ENCODE measurements at regions not wholly inside any gene's neighbourhood (a gene's known extent, or its start where the extent isn't known, plus 50 kb on each side); places are given as distances from the start of the nearest gene placed in this dataset.

DNA sequence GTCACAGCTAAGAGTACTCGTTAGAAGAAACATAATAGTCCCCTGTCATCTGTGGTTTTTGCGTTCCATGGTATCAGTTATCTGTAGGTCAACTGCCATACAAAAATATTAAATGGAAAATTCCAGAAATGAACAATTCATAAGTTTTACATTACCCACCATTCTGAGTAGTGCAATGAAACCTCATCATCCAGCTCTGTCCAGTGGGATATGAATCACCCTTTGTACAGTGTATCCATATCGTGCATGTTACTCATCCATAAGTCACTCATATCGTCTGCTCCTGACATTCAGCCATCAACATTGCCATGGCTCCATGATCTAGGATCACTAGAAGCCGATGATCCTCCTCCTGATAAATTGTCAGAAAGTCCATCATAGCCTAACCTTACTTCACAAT is 174.9 kb upstream of the C11orf87 start:
- H4K12ac ChIP-seq (ENCODE audit: low read depth, low read length): no peak overlapping the region
- H2BK12ac ChIP-seq (ENCODE audit: low read length): no peak overlapping the region
- H4K91ac ChIP-seq (ENCODE audit: low read depth, low read length): no peak overlapping the region
- H3K4ac ChIP-seq (ENCODE audit: low read depth, low read length): no peak overlapping the region
- H4K8ac ChIP-seq (ENCODE audit: low read depth, low read length): no peak overlapping the region
- no peak overlapping the region for H2BK120ac ChIP-seq (ENCODE audit: insufficient read depth, low read length, poor library complexity)
- no peak overlapping the region for H2AFZ ChIP-seq (ENCODE audit: insufficient read depth, low read length, poor library complexity)
- no peaks in the 10 kb centered on the region for H3K79me2 ChIP-seq (ENCODE audit: control insufficient read depth, insufficient read depth, low read length, poor library complexity)
- WGBS (ENCODE audit: extremely low coverage, insufficient coverage, insufficient read length): no CpG with 5 or more reads among the region's 5 CpGs
- H3K4me1 ChIP-seq (ENCODE audit: control insufficient read depth in 1 of 2, insufficient read depth in 2 of 2, low read length in 2 of 2): no peaks in the 10 kb centered on the region
- H3K27ac ChIP-seq (ENCODE audit: low read depth, low read length): no peak overlapping the region
- H3K9me3 ChIP-seq (ENCODE audit: insufficient read depth, low read depth, low read length): no peaks in the 10 kb centered on the region
- no peak overlapping the region for H3K18ac ChIP-seq (ENCODE audit: low read length)
- no peak overlapping the region for H2BK5ac ChIP-seq (ENCODE audit: low read depth, low read length, poor library complexity)
- no peaks in the 10 kb centered on the region for H3K36me3 ChIP-seq (ENCODE audit: control insufficient read depth in 1 of 2, insufficient read depth in 2 of 2, low read length in 2 of 2)
- no peak overlapping the region for H3K4me2 ChIP-seq (ENCODE audit: low read length)
- H2AK5ac ChIP-seq (ENCODE audit: low read length): no peak overlapping the region
- H3K4me3 ChIP-seq (ENCODE audit: low read depth, low read length): no peak overlapping the region
- no peaks in the 10 kb centered on the region for H3K27me3 ChIP-seq (ENCODE audit: insufficient read depth, low read length)
- no peaks in the 10 kb centered on the region for H3K79me1 ChIP-seq (ENCODE audit: low read length)
- H3K9ac ChIP-seq (ENCODE audit: low read length): no peak overlapping the region
- DNase-seq: no peak
- no peak overlapping the region for H3K14ac ChIP-seq (ENCODE audit: low read length)
- no peak overlapping the region for H3K23ac ChIP-seq (ENCODE audit: low read length)

- no peak overlapping the region for H2AK5ac ChIP-seq (ENCODE audit: low read length)
- no peak overlapping the region for H3K4me2 ChIP-seq (ENCODE audit: low read length)
- no peaks in the 10 kb centered on the region for H3K79me1 ChIP-seq (ENCODE audit: low read length)
- H3K4me3 ChIP-seq (ENCODE audit: low read depth, low read length): no peak overlapping the region
- no peak overlapping the region for H2BK12ac ChIP-seq (ENCODE audit: low read length)
- no peak overlapping the region for H2AFZ ChIP-seq (ENCODE audit: insufficient read depth, low read length, poor library complexity)
- DNase-seq: no peak
- H4K12ac ChIP-seq (ENCODE audit: low read depth, low read length): no peak overlapping the region
- no peaks in the 10 kb centered on the region for H3K27me3 ChIP-seq (ENCODE audit: insufficient read depth, low read length)
- H4K91ac ChIP-seq (ENCODE audit: low read depth, low read length): no peak overlapping the region
- no peak overlapping the region for H3K14ac ChIP-seq (ENCODE audit: low read length)
- no peak overlapping the region for H3K4ac ChIP-seq (ENCODE audit: low read depth, low read length)
- H3K4me1 ChIP-seq (ENCODE audit: control insufficient read depth in 1 of 2, insufficient read depth in 2 of 2, low read length in 2 of 2): no peaks in the 10 kb centered on the region
- no peak overlapping the region for H3K27ac ChIP-seq (ENCODE audit: low read depth, low read length)
- H2BK120ac ChIP-seq (ENCODE audit: insufficient read depth, low read length, poor library complexity): no peak overlapping the region
- H3K23ac ChIP-seq (ENCODE audit: low read length): no peak overlapping the region
- no peak overlapping the region for H2BK5ac ChIP-seq (ENCODE audit: low read depth, low read length, poor library complexity)
- no peaks in the 10 kb centered on the region for H3K9me3 ChIP-seq (ENCODE audit: insufficient read depth, low read depth, low read length)
- no peak overlapping the region for H4K8ac ChIP-seq (ENCODE audit: low read depth, low read length)
- H3K9ac ChIP-seq (ENCODE audit: low read length): no peak overlapping the region
- no CpG with 5 or more reads among the region's 3 CpGs for WGBS (ENCODE audit: extremely low coverage, insufficient coverage, insufficient read length)
- H3K18ac ChIP-seq (ENCODE audit: low read length): no peak overlapping the region
- no peaks in the 10 kb centered on the region for H3K36me3 ChIP-seq (ENCODE audit: control insufficient read depth in 1 of 2, insufficient read depth in 2 of 2, low read length in 2 of 2)
- no peaks in the 10 kb centered on the region for H3K79me2 ChIP-seq (ENCODE audit: control insufficient read depth, insufficient read depth, low read length, poor library complexity)
These were observed 172.4 kb upstream of the C11orf87 start for GRCh38 chr11:109249597-109249996.

DNA sequence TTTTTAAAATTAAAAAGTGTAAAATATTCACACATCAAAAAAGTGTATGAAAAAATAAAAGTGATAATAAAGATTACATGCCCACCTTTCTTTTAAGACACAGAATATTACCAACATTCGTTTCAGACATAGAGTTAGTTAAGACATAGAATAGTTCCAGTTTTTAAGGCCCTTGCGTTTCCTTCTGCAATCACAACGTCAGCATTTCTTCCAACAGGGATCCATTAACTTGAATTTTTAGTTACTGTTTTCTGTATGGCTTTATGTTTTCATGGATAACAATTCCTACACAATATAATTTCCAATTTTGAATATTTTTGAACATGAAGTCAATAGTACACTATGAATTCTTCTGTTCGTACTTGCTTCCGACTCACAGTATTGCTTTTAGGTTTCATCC is 170.8 kb upstream of the C11orf87 start:
- Histone ChIP-seq H3K9me3 (ENCODE audit: insufficient read depth, low read depth, low read length) (no peaks in the 10 kb centered on the region), H4K8ac (ENCODE audit: low read depth, low read length) (no peak overlapping the region), H3K36me3 (ENCODE audit: control insufficient read depth in 1 of 2, insufficient read depth in 2 of 2, low read length in 2 of 2) (no peaks in the 10 kb centered on the region), H3K27ac (ENCODE audit: low read depth, low read length) (no peak overlapping the region), H4K12ac (ENCODE audit: low read depth, low read length) (no peak overlapping the region), H3K4me2 (ENCODE audit: low read length) (no peak overlapping the region), H3K4ac (ENCODE audit: low read depth, low read length) (no peak overlapping the region), H3K27me3 (ENCODE audit: insufficient read depth, low read length) (no peaks in the 10 kb centered on the region), H2BK120ac (ENCODE audit: insufficient read depth, low read length, poor library complexity) (no peak overlapping the region), H2BK5ac (ENCODE audit: low read depth, low read length, poor library complexity) (no peak overlapping the region), H2AK5ac (ENCODE audit: low read length) (no peak overlapping the region), H4K91ac (ENCODE audit: low read depth, low read length) (no peak overlapping the region), H3K4me1 (ENCODE audit: control insufficient read depth in 1 of 2, insufficient read depth in 2 of 2, low read length in 2 of 2) (no peaks in the 10 kb centered on the region), H3K18ac (ENCODE audit: low read length) (no peak overlapping the region), H2AFZ (ENCODE audit: insufficient read depth, low read length, poor library complexity) (no peak overlapping the region), H3K9ac (ENCODE audit: low read length) (no peak overlapping the region), H3K79me2 (ENCODE audit: control insufficient read depth, insufficient read depth, low read length, poor library complexity) (no peaks in the 10 kb centered on the region), H3K23ac (ENCODE audit: low read length) (no peak overlapping the region), H3K4me3 (ENCODE audit: low read depth, low read length) (no peak overlapping the region), H3K79me1 (ENCODE audit: low read length) (no peaks in the 10 kb centered on the region), H3K14ac (ENCODE audit: low read length) (no peak overlapping the region), H2BK12ac (ENCODE audit: low read length) (no peak overlapping the region)
- no peak for DNase-seq
- no CpG with 5 or more reads among the region's 5 CpGs for WGBS (ENCODE audit: extremely low coverage, insufficient coverage, insufficient read length)

- Histone ChIP-seq H2AFZ (ENCODE audit: insufficient read depth, low read length, poor library complexity) (no peak overlapping the region), H3K4me3 (ENCODE audit: low read depth, low read length) (no peak overlapping the region), H2BK12ac (ENCODE audit: low read length) (no peak overlapping the region), H3K23ac (ENCODE audit: low read length) (no peak overlapping the region), H3K36me3 (ENCODE audit: control insufficient read depth in 1 of 2, insufficient read depth in 2 of 2, low read length in 2 of 2) (no peaks in the 10 kb centered on the region), H4K8ac (ENCODE audit: low read depth, low read length) (no peak overlapping the region), H3K27me3 (ENCODE audit: insufficient read depth, low read length) (no peaks in the 10 kb centered on the region), H3K4me1 (ENCODE audit: control insufficient read depth in 1 of 2, insufficient read depth in 2 of 2, low read length in 2 of 2) (no peaks in the 10 kb centered on the region), H2BK120ac (ENCODE audit: insufficient read depth, low read length, poor library complexity) (no peak overlapping the region), H3K79me2 (ENCODE audit: control insufficient read depth, insufficient read depth, low read length, poor library complexity) (no peaks in the 10 kb centered on the region), H3K9ac (ENCODE audit: low read length) (no peak overlapping the region), H2AK5ac (ENCODE audit: low read length) (no peak overlapping the region), H3K14ac (ENCODE audit: low read length) (no peak overlapping the region), H4K12ac (ENCODE audit: low read depth, low read length) (no peak overlapping the region), H3K4ac (ENCODE audit: low read depth, low read length) (no peak overlapping the region), H3K27ac (ENCODE audit: low read depth, low read length) (no peak overlapping the region), H4K91ac (ENCODE audit: low read depth, low read length) (no peak overlapping the region), H3K18ac (ENCODE audit: low read length) (no peak overlapping the region), H2BK5ac (ENCODE audit: low read depth, low read length, poor library complexity) (no peak overlapping the region), H3K9me3 (ENCODE audit: insufficient read depth, low read depth, low read length) (no peaks in the 10 kb centered on the region), H3K79me1 (ENCODE audit: low read length) (no peaks in the 10 kb centered on the region), H3K4me2 (ENCODE audit: low read length) (no peak overlapping the region)
- WGBS (ENCODE audit: extremely low coverage, insufficient coverage, insufficient read length): no CpG with 5 or more reads among the region's 1 CpG
- DNase-seq: no peak
These were observed 157.9 kb upstream of the C11orf87 start for GRCh38 chr11:109264128-109264527.

All from trophoblast cell (in vitro differentiated cells and primary cell).